Prostate gland (tissue), 2 donors: ENCODE measurements at regions not wholly inside any gene's neighbourhood (a gene's known extent, or its start where the extent isn't known, plus 50 kb on each side); places are given as distances from the start of the nearest gene placed in this dataset.

Experiments
- DNase-seq: peaks from one replicate; pipeline ENCODE4 v3.0.0-alpha.2; 2019; ENCODE audit warnings: low spot score
- H3K27ac ChIP-seq, 2 donors: fragments of 200-600 bp; sonication (generic); 2 replicates each; pipeline ENCODE4 v1.5.1; 2017 to 2019
- H3K27me3 ChIP-seq: fragments of 200-600 bp; sonication (generic); replicated peaks from 2 replicates; pipeline ENCODE4 v1.5.1; 2019; ENCODE audit not compliant: insufficient read depth
- H3K36me3 ChIP-seq, 2 donors: fragments of 200-600 bp; sonication (generic); 1 replicate in 1 of 2; 2 replicates in 1 of 2; pipeline versions ENCODE4 v1.5.1 to v1.8.1; 2017 to 2019
- H3K4me1 ChIP-seq: fragments of 200-600 bp; sonication (generic); replicated peaks from 2 replicates; pipeline ENCODE4 v1.5.1; 2019
- H3K4me3 ChIP-seq, 2 donors: fragments of 200-600 bp; sonication (generic); 2 replicates each; pipeline ENCODE4 v1.5.1; 2017 to 2019
- H3K9me3 ChIP-seq: fragments of 200-600 bp; sonication (generic); 2 replicates; pipeline ENCODE4 v1.5.1; 2017
- CTCF ChIP-seq, 4 experiments: fragments of 200-600 bp in 2 of 4; fragments of 450-650 bp in 2 of 4; sonication (generic) in 2 of 4; IDR thresholded peaks; 1 replicate in 3 of 4; 2 replicates in 1 of 4; pipeline ENCODE4 v1.5.1; 2016 to 2019; ENCODE audit warnings: antibody characterized with exemption in 4 of 4, mild to moderate bottlenecking in 2 of 4, moderate library complexity in 2 of 4
- POLR2A ChIP-seq: fragments of 450-650 bp; IDR thresholded peaks from one replicate; pipeline ENCODE4 v1.6.1; 2016; ENCODE audit warnings: antibody characterized with exemption, mild to moderate bottlenecking
- POLR2AphosphoS5 ChIP-seq: sonication (generic); formaldehyde crosslinking; IDR thresholded peaks from one replicate; pipeline ENCODE4 v1.6.1; 2017; ENCODE audit warnings: antibody characterized with exemption
- WGBS: methylation state at CpG from one replicate; pipeline ENCODE4 v1.1.5; 2018; 5-methylcytosine and 5-hydroxymethylcytosine counted together
- intact Hi-C: fragments of 100-400 bp; cut with DNase I; formaldehyde crosslinking; loops from one replicate; pipeline ENCODE4 v1.14.2; 2022

GRCh38 chr12:108462686-108463085 is 52.4 kb upstream of the FICD start:
- Histone ChIP-seq H3K27ac (no peak overlapping the region), H3K4me1 (no peaks in the 10 kb centered on the region), H3K9me3 (no peaks in the 10 kb centered on the region), H3K27me3 (peaks cover 1% of the 10 kb centered on the region), H3K36me3 (no peaks in the 10 kb centered on the region), H3K4me3 (no peak overlapping the region)
- intact Hi-C loops = no loop called here
- whole genome bisulfite sequencing = 37% methylated on average over 4 of the region's 4 CpGs
- TF ChIP-seq CTCF (IDR thresholded peaks at IDR 0.05) (no peak), POLR2A (no peak), POLR2AphosphoS5 (no peak)
- no peak for DNase-seq

DNA sequence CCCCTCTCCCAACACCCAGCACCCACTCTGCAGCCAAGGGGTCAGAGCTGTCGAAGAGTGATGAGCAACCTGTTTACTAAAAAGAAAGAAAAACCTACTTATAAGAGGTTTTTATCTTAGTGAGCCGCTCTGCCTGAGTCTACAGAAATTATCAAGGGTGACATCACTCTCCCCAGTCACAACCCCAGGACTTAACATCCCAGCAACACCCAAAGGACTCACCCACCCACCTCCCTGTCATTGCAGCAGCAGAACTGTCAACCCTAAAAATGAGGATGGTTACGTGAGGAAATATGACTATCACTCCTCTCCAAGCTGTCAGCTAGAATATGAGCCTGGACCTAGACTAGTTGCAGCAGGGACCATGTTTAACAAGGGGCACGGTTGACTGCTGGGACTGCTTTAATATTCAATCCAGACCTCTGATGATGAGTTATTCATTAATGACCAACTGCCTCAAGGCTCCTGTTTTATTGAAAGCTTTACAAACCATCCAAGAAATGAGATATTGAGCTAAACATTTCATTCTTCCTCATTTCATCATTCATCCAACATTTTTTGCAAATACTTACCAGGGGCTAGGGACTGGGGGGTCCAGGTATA is 53.9 kb upstream of the FICD start:
- no peak for TF ChIP-seq POLR2A
- TF ChIP-seq POLR2AphosphoS5 = no peak
- TF ChIP-seq CTCF (IDR thresholded peaks at IDR 0.05) = no peak
- intact Hi-C loops = no loop called here
- no peaks in the 10 kb centered on the region for H3K27me3 ChIP-seq
- H3K27ac ChIP-seq = no peak overlapping the region
- H3K4me1 ChIP-seq = no peaks in the 10 kb centered on the region
- DNase-seq = no peak
- H3K9me3 ChIP-seq = no peaks in the 10 kb centered on the region
- WGBS = 57% methylated on average over 4 of the region's 4 CpGs
- no peaks in the 10 kb centered on the region for H3K36me3 ChIP-seq
- H3K4me3 ChIP-seq = no peak overlapping the region

DNA sequence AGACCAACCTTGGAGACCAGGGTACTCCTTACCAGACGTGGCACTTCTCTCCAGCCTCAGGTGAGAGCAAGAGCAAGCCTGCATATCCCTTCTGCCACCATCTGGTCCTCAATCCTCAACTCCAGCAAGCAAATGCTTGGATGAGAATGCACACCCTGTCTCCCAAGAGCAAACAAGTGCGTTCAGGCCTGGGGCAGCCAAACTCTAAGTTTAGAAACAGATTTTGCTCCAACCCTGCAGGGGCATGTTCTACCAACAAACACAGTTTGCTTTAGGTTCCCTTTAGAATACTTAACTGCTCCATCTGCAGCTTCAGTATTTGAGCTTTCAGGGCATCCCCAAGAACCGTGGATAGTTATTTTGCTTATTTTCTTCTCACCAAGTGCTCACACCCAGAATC is 55.9 kb upstream of the FICD start:
- Histone ChIP-seq H3K9me3 (no peaks in the 10 kb centered on the region), H3K27ac (no peak overlapping the region), H3K4me1 (no peaks in the 10 kb centered on the region), H3K4me3 (no peak overlapping the region), H3K36me3 (no peaks in the 10 kb centered on the region), H3K27me3 (no peaks in the 10 kb centered on the region)
- intact Hi-C loops = no loop called here
- no peak for TF ChIP-seq POLR2AphosphoS5
- no peak for TF ChIP-seq CTCF (IDR thresholded peaks at IDR 0.05)
- TF ChIP-seq POLR2A = no peak
- WGBS = 48% methylated on average over 3 of the region's 3 CpGs
- no peak for DNase-seq

- 61% methylated on average over 7 of the region's 7 CpGs for WGBS
Measured at GRCh38 chr12:108457734-108458361, 57.2 kb upstream of the FICD start.

More at GRCh38 chr12:108457734-108458361, 57.2 kb upstream of the FICD start:
- no peak for TF ChIP-seq POLR2AphosphoS5
- no peak for TF ChIP-seq POLR2A
- no peak for TF ChIP-seq CTCF (IDR thresholded peaks at IDR 0.05)
- Histone ChIP-seq H3K27ac (no peak overlapping the region), H3K4me3 (no peak overlapping the region), H3K4me1 (no peaks in the 10 kb centered on the region), H3K9me3 (no peaks in the 10 kb centered on the region), H3K27me3 (no peaks in the 10 kb centered on the region), H3K36me3 (no peaks in the 10 kb centered on the region)
- intact Hi-C loops = no loop called here
- DNase-seq = no peak
